ENCODE measurements at regions not wholly inside any gene's neighbourhood (a gene's known extent, or its start where the extent isn't known, plus 50 kb on each side); places are given as distances from the start of the nearest gene placed in this dataset.

DNA sequence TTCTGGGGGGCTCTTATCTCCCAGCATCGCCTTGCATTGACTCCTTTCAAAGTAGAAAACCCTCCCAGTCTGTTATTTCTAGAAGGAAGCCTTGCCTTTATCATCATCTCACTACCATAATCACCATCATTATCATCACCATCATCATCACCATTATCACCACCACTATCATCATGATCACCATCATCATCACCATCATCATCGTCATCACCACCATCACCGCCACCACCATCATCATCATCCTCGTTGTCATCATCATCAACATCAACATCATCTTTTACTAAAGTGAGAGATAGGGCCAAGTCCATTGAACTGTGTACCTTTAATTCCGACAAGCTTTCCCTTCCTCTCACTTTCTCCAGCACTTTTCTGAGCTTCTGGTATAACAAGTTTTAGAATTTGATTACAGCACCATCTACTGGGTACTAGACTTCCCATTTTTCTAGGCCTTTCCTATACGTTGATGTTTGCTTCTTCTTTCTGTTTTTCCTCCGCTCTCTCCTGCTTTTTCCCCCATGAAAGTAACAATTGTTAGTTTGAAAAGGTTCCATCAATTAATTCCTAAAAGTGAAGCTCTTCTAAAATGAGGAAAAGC lies 226.4 kb downstream of the BUB3 start:
- no peak overlapping the region for H3K4me3 ChIP-seq (replicated peaks; ENCODE audit: insufficient read depth, low read length)
- DNase-seq (ENCODE audit: low read depth in 1 of 2, low spot score in 1 of 2) = no peak
- peaks cover 3% of the 10 kb centered on the region for H3K27me3 ChIP-seq (ENCODE audit: insufficient read depth, poor library complexity, severe bottlenecking)
- no peak overlapping the region for H3K27ac ChIP-seq (replicated peaks)
- TF ChIP-seq SPI1 (IDR thresholded peaks at IDR 0.05; ENCODE audit: borderline replicate concordance, low read depth) (peak; percentile 65), CTCF (IDR thresholded peaks at IDR 0.05; ENCODE audit: insufficient read depth, low read length) (no peak), POLR2AphosphoS5 (IDR thresholded peaks at IDR 0.05; ENCODE audit: low read depth) (no peak), GABPA (IDR thresholded peaks at IDR 0.05; ENCODE audit: low read depth) (no peak), REST (IDR thresholded peaks at IDR 0.05; ENCODE audit: insufficient replicate concordance, low read depth) (no peak)

DNA sequence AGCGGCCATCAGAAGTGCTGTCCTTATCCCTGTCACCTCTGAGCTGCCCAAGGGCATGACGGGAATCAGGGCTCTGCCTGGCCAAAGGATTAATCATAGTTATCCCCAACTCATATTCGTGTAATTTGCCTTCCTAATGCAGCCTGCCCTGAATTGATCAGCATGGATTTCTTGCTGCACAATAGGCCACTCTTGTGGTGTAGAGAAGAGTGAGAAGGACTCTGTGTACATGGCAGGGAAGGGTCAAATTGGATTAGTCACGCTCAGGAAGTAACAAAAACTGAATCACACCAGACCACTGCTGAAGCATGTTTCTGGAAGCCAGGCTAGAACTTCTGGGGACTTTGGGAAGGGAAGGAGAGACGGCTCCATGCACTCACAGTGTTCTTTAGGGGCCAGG lies 227.0 kb downstream of the BUB3 start:
- TF ChIP-seq SPI1 (IDR thresholded peaks at IDR 0.05; ENCODE audit: borderline replicate concordance, low read depth) (no peak), REST (IDR thresholded peaks at IDR 0.05; ENCODE audit: insufficient replicate concordance, low read depth) (no peak), CTCF (IDR thresholded peaks at IDR 0.05; ENCODE audit: insufficient read depth, low read length) (no peak), GABPA (IDR thresholded peaks at IDR 0.05; ENCODE audit: low read depth) (no peak), POLR2AphosphoS5 (IDR thresholded peaks at IDR 0.05; ENCODE audit: low read depth) (no peak)
- H3K27ac ChIP-seq (replicated peaks) = no peak overlapping the region
- H3K4me3 ChIP-seq (replicated peaks; ENCODE audit: insufficient read depth, low read length) = no peak overlapping the region
- H3K27me3 ChIP-seq (ENCODE audit: insufficient read depth, poor library complexity, severe bottlenecking) = peaks cover 3% of the 10 kb centered on the region
- no peak for DNase-seq (ENCODE audit: low read depth in 1 of 2, low spot score in 1 of 2)

- H3K4me3 ChIP-seq (replicated peaks; ENCODE audit: insufficient read depth, low read length) = no peak overlapping the region
- no peak for DNase-seq (ENCODE audit: low read depth in 1 of 2, low spot score in 1 of 2)
- TF ChIP-seq CTCF (IDR thresholded peaks at IDR 0.05; ENCODE audit: insufficient read depth, low read length) (no peak), GABPA (IDR thresholded peaks at IDR 0.05; ENCODE audit: low read depth) (no peak), REST (IDR thresholded peaks at IDR 0.05; ENCODE audit: insufficient replicate concordance, low read depth) (no peak), SPI1 (IDR thresholded peaks at IDR 0.05; ENCODE audit: borderline replicate concordance, low read depth) (no peak)
- H3K27me3 ChIP-seq (ENCODE audit: insufficient read depth, poor library complexity, severe bottlenecking) = peaks cover 2% of the 10 kb centered on the region
- no peak overlapping the region for H3K27ac ChIP-seq (replicated peaks)
These were observed 228.3 kb downstream of the BUB3 start for GRCh38 chr10:123382491-123382890.
